OCI-LY7 (cell line): ENCODE measurements at regions not wholly inside any gene's neighbourhood (a gene's known extent, or its start where the extent isn't known, plus 50 kb on each side); places are given as distances from the start of the nearest gene placed in this dataset.

ENCODE experiments used
- EZH2phosphoT487 ChIP-seq: fragments of 200-600 bp; sonication (generic); IDR thresholded peaks from 2 replicates; pipeline ENCODE4 v1.6.1; 2018; ENCODE audit warnings: low read depth, borderline replicate concordance, mild to moderate bottlenecking, mixed run types, antibody characterized with exemption, low read length, moderate library complexity, mixed read lengths
- TF ChIP-seq, protein P1 (sequence below): fragments of 200-600 bp; sonication (generic); conservative IDR thresholded peaks from 2 replicates; pipeline ENCODE4 v1.5.1; 2014; ENCODE audit warnings: mild to moderate bottlenecking, antibody characterized with exemption, low read length, moderate library complexity, mixed read lengths

DNA sequence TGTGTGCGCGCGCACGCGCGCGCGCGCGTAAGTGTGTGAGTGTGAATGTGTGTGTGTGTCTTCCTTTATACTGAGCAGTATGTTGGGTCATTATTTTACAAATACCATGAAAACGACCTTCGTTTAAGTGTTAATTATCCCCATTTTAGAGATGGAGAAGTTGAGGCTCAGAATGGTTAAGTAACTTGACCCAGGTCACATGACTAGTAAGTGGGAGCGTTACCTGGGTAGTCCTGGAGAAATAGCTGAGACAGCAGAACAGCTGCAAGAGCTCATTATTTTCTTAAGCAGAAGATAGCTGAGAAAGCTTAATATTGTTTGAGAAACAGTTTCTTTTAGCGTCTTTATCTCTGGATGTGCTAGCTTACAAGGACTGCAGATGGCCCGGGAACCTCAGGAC lies 78.8 kb downstream of the IRX3 start:
- TF ChIP-seq, protein P1, sequence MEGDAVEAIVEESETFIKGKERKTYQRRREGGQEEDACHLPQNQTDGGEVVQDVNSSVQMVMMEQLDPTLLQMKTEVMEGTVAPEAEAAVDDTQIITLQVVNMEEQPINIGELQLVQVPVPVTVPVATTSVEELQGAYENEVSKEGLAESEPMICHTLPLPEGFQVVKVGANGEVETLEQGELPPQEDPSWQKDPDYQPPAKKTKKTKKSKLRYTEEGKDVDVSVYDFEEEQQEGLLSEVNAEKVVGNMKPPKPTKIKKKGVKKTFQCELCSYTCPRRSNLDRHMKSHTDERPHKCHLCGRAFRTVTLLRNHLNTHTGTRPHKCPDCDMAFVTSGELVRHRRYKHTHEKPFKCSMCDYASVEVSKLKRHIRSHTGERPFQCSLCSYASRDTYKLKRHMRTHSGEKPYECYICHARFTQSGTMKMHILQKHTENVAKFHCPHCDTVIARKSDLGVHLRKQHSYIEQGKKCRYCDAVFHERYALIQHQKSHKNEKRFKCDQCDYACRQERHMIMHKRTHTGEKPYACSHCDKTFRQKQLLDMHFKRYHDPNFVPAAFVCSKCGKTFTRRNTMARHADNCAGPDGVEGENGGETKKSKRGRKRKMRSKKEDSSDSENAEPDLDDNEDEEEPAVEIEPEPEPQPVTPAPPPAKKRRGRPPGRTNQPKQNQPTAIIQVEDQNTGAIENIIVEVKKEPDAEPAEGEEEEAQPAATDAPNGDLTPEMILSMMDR, result no peak
- no peak for TF ChIP-seq EZH2phosphoT487
